Vagina (tissue), 2 donors: ENCODE measurements at regions not wholly inside any gene's neighbourhood (a gene's known extent, or its start where the extent isn't known, plus 50 kb on each side); places are given as distances from the start of the nearest gene placed in this dataset.
"Not testable (repeated sequence)": the region's sequence is repeated elsewhere in the genome, so short reads cannot be mapped to it uniquely, and the experiment has no call there.

Experiments used
- DNase-seq, 2 donors: peaks; one replicate each; pipeline ENCODE4 v3.0.0-alpha.2; 2017; ENCODE audit errors: extremely low spot score in 2 of 2
- H3K27ac ChIP-seq: fragments of 200-600 bp; sonication (generic); one replicate; pipeline ENCODE4 v1.5.1; 2019
- H3K27me3 ChIP-seq: fragments of 200-600 bp; sonication (generic); one replicate; pipeline ENCODE4 v1.5.1; 2019
- H3K36me3 ChIP-seq, 2 donors: fragments of 200-600 bp; sonication (generic); one replicate each; pipeline ENCODE4 v1.5.1; 2017 to 2019
- H3K4me1 ChIP-seq: fragments of 200-600 bp; sonication (generic); one replicate; pipeline ENCODE4 v1.5.1; 2019
- H3K4me3 ChIP-seq, 2 donors: fragments of 200-600 bp; sonication (generic); 1 replicate in 1 of 2; 2 replicates in 1 of 2; pipeline ENCODE4 v1.5.1; 2016 to 2019
- H3K9me3 ChIP-seq: fragments of 200-600 bp; sonication (generic); one replicate; pipeline ENCODE4 v1.5.1; 2019
- POLR2A ChIP-seq, 2 donors: fragments of 450-650 bp; IDR thresholded peaks; one replicate each; pipeline ENCODE4 v1.6.1; 2017; ENCODE audit warnings: antibody characterized with exemption in 2 of 2, mild to moderate bottlenecking in 2 of 2, moderate library complexity in 2 of 2
- POLR2AphosphoS5 ChIP-seq, 2 donors: sonication (generic); formaldehyde crosslinking; IDR thresholded peaks; one replicate each; pipeline ENCODE4 v1.9.0; 2017; ENCODE audit warnings: antibody characterized with exemption in 2 of 2, mild to moderate bottlenecking in 2 of 2, low read depth in 1 of 2; ENCODE audit not compliant: insufficient read depth in 1 of 2
- intact Hi-C: fragments of 100-400 bp; cut with DNase I; formaldehyde crosslinking; loops from one replicate; pipeline ENCODE4 v1.15.1; 2023
- TF ChIP-seq, protein P1 (sequence below), 3 experiments: fragments of 450-650 bp in 2 of 3; fragments of 200-600 bp in 1 of 3; sonication (generic) in 1 of 3; IDR thresholded peaks; one replicate each; pipeline ENCODE4 v1.5.1; 2017 to 2019; ENCODE audit warnings: antibody characterized with exemption in 3 of 3, mild to moderate bottlenecking in 2 of 3, moderate library complexity in 2 of 3

DNA sequence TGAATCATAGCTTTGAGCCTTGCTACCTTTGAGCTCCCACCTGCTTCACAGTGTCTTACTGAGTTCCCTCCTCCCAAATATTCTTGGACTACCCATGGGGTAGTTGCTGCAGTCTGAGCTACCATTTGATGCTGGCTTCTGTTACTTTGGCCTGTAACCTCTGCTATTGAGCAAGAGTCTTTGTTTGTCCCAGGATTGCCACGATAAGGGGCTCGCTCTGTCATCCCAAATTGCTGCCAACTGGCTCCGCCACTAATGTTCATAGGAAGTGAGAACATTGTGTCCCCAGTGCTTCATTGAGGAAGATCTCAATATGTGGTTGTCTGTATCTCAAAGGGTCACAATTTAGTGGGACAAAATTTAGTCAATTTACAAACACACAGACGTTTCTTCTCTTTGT is 103.8 kb downstream of the TRIM43 start:
- intact Hi-C loops = no loop called here
- H3K27ac ChIP-seq = no peak overlapping the region

GRCh38 chr2:95698146-95698545 is 106.3 kb downstream of the TRIM43 start:
- H3K4me3 ChIP-seq = no peak overlapping the region
- DNase-seq = no peak
- H3K36me3 ChIP-seq = no peaks in the 10 kb centered on the region
- no peaks in the 10 kb centered on the region for H3K4me1 ChIP-seq
- H3K27me3 ChIP-seq = no peaks in the 10 kb centered on the region
- intact Hi-C loops = no loop called here
- H3K27ac ChIP-seq = no peak overlapping the region
- H3K9me3 ChIP-seq = no peaks in the 10 kb centered on the region
- TF ChIP-seq, protein P1, sequence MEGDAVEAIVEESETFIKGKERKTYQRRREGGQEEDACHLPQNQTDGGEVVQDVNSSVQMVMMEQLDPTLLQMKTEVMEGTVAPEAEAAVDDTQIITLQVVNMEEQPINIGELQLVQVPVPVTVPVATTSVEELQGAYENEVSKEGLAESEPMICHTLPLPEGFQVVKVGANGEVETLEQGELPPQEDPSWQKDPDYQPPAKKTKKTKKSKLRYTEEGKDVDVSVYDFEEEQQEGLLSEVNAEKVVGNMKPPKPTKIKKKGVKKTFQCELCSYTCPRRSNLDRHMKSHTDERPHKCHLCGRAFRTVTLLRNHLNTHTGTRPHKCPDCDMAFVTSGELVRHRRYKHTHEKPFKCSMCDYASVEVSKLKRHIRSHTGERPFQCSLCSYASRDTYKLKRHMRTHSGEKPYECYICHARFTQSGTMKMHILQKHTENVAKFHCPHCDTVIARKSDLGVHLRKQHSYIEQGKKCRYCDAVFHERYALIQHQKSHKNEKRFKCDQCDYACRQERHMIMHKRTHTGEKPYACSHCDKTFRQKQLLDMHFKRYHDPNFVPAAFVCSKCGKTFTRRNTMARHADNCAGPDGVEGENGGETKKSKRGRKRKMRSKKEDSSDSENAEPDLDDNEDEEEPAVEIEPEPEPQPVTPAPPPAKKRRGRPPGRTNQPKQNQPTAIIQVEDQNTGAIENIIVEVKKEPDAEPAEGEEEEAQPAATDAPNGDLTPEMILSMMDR (IDR thresholded peaks at IDR 0.05) = no peak
- TF ChIP-seq POLR2AphosphoS5 (IDR thresholded peaks at IDR 0.05; ENCODE audit: insufficient read depth in 1 of 2, low read depth in 1 of 2) = no peak
- TF ChIP-seq POLR2A (IDR thresholded peaks at IDR 0.05) = no peak

More for the DNA sequence above, 103.8 kb downstream of the TRIM43 start:
- Histone ChIP-seq H3K4me1 (no peaks in the 10 kb centered on the region), H3K36me3 (no peaks in the 10 kb centered on the region), H3K27me3 (no peaks in the 10 kb centered on the region), H3K9me3 (no peaks in the 10 kb centered on the region), H3K4me3 (no peak overlapping the region)
- no peak for DNase-seq
- TF ChIP-seq POLR2AphosphoS5 (IDR thresholded peaks at IDR 0.05; ENCODE audit: insufficient read depth in 1 of 2, low read depth in 1 of 2) = peak in 1 of 2 donors; percentile 54
- TF ChIP-seq, protein P1 (IDR thresholded peaks at IDR 0.05) = no peak

DNA sequence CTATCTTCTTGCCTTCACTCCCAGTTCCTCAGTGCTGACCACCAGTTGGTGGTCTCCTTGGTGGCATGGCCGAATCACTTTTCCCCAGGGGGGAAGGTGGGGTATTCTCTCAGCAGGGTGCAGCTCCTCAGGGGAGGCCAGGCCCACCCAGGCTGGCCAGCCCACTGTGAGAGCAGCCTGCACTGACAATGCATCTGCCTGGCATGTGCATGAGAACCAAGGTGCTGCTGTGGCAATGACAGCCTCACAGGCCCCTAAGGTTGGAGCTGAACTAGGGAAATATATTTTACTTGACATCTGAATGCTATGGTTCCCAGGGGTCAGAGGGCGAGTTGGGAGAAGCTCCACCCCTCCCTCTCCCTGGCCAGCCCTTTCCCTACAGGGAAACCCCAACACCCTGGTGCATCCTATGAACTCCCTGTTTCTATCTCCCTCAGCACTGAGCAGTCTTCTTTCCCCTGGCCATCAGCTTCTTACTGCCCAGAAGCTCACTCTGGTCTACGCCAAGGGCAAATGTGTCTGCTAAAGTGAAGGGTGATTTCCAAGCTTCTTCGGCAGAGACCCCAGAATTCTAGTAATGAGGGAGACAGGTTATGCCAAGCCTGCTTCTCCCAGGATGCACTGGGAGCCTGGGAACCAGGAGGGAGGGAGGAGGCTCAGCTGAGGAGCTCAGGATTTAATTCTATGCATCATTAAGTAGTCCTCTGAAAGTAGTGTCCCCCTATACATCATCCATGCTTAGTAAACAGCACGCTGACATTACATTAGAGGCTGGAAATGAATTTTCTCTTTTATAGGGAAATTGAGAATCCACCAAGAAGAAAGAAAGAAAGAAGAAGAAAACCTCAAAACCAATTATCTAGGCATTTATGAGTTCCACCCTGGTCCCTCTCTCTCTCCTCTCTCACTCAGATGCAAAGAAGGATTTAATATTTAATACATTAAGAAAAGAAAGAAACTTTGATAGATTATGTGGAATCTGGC is 107.7 kb downstream of the TRIM43 start:
- H3K27me3 ChIP-seq, H3K9me3 ChIP-seq, H3K27ac ChIP-seq, intact Hi-C loops, DNase-seq, H3K4me1 ChIP-seq, H3K36me3 ChIP-seq, H3K4me3 ChIP-seq: not testable (repeated sequence)

- intact Hi-C loops = no loop called here
- H3K4me1 ChIP-seq = no peaks in the 10 kb centered on the region
- DNase-seq = no peak
- H3K9me3 ChIP-seq = no peaks in the 10 kb centered on the region
- TF ChIP-seq POLR2AphosphoS5 (IDR thresholded peaks at IDR 0.05; ENCODE audit: insufficient read depth in 1 of 2, low read depth in 1 of 2) (no peak), POLR2A (IDR thresholded peaks at IDR 0.05) (no peak)
- TF ChIP-seq, protein P1 (IDR thresholded peaks at IDR 0.05) = no peak
- H3K27ac ChIP-seq = no peak overlapping the region
- no peaks in the 10 kb centered on the region for H3K36me3 ChIP-seq
- no peak overlapping the region for H3K4me3 ChIP-seq
- no peaks in the 10 kb centered on the region for H3K27me3 ChIP-seq
Measured at GRCh38 chr2:95700519-95700918, 108.7 kb downstream of the TRIM43 start.

GRCh38 chr2:95702471-95702870 is 110.7 kb downstream of the TRIM43 start:
- no peak overlapping the region for H3K4me3 ChIP-seq

DNA sequence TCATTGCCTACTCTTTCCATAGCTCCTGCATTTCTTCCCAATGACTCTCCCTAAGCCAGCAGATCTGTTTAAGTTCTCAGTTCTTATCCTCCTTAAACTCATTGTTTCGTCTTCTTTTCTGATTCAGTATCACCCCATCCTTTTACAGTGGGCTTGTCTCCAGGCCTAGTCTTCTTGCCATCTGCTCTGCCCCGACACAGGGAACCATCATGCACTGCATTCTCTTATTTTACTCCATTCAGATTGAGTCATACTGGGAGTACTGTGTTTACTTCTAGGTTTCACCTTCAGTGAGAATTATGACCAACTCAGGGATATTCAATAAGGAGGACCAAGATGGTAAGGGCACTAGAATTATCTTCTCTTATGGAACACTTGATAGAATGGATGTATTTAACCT is 115.4 kb downstream of the TRIM43 start:
- H3K9me3 ChIP-seq, intact Hi-C loops: not testable (repeated sequence)

More at GRCh38 chr2:95702471-95702870, 110.7 kb downstream of the TRIM43 start:
- Histone ChIP-seq H3K27me3 (no peaks in the 10 kb centered on the region), H3K36me3 (no peaks in the 10 kb centered on the region), H3K9me3 (no peaks in the 10 kb centered on the region), H3K27ac (no peak overlapping the region), H3K4me1 (no peaks in the 10 kb centered on the region)
- no peak for DNase-seq
- no peak for TF ChIP-seq POLR2A (IDR thresholded peaks at IDR 0.05)
- TF ChIP-seq, protein P1 (IDR thresholded peaks at IDR 0.05) = no peak
- no peak for TF ChIP-seq POLR2AphosphoS5 (IDR thresholded peaks at IDR 0.05; ENCODE audit: insufficient read depth in 1 of 2, low read depth in 1 of 2)
- intact Hi-C loops = no loop called here

More for the DNA sequence above, 115.4 kb downstream of the TRIM43 start:
- not testable (repeated sequence) for H3K4me3 ChIP-seq, H3K4me1 ChIP-seq, H3K27ac ChIP-seq, H3K36me3 ChIP-seq, H3K27me3 ChIP-seq, DNase-seq
